GM18909 (cell line): ENCODE measurements at regions not wholly inside any gene's neighbourhood (a gene's known extent, or its start where the extent isn't known, plus 50 kb on each side); places are given as distances from the start of the nearest gene placed in this dataset.
"Not testable (repeated sequence)": the region's sequence is repeated elsewhere in the genome, so short reads cannot be mapped to it uniquely, and the experiment has no call there.

ENCODE experiments used
- ATAC-seq: cut with Tn5 transposase; IDR thresholded peaks from one replicate; pipeline ENCODE4 v1.9.1; 2021; ENCODE audit warnings: mild to moderate bottlenecking; ENCODE audit not compliant: unreplicated experiment, poor library complexity

DNA sequence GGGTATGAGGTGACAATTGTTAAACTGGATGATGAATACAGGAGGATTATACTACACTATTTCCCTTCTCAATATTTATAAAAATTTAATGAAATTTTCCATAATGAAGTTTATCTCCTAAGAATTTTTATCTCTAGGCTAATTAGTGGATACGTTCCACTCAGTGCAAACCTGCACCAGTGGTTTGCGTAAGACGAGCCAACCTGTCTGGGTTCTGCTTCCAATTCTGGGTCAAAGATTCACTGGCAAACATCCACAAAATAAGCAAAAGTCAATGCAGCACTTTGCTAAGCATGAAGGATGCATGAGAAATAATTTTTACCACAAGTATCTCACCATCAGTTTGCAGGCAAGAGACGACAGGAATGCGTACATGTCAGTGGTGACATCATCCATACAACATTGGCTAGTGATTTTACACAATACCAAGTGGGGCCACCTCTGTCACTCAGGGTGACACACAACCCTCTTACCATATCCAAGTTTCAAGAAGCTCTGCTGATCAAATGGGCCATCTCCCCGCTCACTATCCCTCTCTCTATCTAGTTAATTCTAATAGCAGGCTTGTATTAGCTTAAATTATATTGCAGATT, 51.7 kb downstream of the FAM50B start:
- ATAC-seq = no peak

GRCh38 chr6:3902871-3903648, 53.9 kb downstream of the FAM50B start:
- no peak for ATAC-seq

DNA sequence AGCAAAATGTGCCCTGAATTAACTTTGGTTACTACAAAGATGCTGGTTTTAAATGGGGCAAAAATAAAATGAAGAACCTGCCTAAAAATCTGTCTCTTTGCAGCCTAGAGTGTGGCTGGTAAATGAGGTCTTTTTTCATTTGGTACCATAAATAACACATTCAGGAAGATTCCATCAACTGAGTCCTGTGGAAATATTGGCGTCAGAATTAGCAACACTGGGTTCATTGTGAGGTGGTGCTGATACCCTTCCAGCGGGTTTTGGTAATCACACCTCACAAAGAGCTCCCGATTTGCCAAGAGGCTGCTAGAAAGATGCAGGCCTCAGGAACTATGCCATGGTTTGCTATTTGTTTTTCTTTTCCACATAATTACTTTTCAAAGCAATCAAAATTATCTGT, 55.3 kb downstream of the FAM50B start:
- no peak for ATAC-seq

GRCh38 chr6:3905945-3906845, 57.0 kb downstream of the FAM50B start:
- no peak for ATAC-seq

- ATAC-seq = no peak
Observed at GRCh38 chr6:3906846-3907151, 57.6 kb downstream of the FAM50B start.

GRCh38 chr6:3908223-3908622, 59.0 kb downstream of the FAM50B start:
- ATAC-seq = no peak

DNA sequence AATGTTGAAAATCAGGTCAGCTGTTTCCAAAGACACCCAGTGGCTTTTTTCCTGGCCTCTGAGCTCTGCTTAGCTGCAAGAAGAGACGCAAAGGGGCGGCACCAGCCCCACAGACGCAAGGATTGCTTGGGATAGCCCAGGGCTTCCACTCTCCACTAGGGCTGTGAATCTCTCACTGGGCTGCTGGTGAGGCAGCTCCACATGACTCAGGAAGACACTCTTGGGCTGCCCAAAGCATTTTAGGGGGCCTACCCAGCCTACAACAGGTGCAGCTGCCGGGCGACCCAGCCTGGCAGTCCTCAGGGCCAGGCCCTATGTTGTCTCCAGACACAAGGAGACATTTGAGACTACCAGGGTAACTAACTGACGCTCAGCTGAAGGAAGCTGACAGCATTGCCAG, 59.8 kb downstream of the FAM50B start:
- ATAC-seq = no peak

DNA sequence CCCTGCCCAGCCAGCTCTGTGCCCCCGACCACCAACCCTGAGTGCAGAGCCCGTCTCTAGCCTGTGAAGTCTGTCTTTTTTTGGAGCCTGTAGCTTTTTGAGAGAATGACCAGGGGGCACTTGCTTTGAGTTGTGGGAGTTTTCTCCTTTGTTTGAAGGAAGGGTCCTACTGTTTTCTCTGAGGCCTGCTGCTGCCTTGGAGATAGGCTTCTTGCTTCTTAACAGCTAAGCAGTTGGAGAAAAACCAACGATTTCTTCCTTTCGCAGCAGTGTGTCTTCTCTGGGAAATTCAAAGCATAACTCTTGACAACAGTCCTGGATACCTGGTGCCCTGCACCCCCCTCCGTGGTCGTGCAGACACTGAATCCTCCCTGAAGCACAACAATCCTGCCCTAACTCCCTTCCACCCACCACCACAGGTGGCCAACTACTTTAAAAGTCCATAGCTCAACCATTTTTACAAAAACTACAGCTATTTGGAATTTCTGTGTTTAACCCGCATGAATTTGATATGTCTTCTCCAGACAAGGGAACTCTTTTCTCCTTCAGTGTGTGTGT, 61.0 kb downstream of the FAM50B start:
- no peak for ATAC-seq

GRCh38 chr6:3911130-3911529, 62.0 kb downstream of the FAM50B start:
- ATAC-seq = no peak

- no peak for ATAC-seq
Observed at GRCh38 chr6:3911614-3912336, 62.6 kb downstream of the FAM50B start.

DNA sequence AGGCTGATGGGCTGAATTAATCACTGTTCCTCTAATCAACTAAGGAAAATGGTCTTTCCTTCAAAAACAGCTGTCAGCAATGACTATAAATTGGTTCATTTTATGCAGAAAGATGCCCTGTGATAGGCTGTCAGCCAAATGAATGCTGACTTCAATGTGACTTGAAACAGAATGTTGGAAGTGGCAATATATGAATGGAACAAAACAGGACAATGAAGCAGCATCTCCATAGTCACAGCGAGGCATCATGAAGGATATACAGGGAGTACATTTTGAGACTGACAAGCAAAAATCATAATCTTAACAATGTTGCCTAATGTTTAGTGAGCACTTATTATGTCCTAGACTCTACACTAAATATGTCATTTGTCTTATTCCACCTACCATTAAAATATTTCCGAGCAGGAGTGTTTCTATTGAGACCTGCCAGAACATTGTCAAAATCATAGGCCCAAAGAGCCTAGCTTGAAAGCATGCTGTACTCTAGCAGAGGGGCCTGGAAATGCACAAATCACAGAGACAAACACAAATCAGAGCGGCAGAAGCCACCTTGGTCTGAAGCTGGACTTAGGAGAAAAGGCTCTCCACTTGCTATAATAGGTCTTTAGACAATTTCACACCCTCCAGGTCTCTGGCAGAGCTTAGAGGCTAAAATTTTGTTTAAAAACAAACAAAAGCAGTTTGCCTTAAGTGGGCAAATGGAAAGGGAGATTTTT, 63.3 kb downstream of the FAM50B start:
- no peak for ATAC-seq

GRCh38 chr6:3913077-3913957, 64.1 kb downstream of the FAM50B start:
- no peak for ATAC-seq

DNA sequence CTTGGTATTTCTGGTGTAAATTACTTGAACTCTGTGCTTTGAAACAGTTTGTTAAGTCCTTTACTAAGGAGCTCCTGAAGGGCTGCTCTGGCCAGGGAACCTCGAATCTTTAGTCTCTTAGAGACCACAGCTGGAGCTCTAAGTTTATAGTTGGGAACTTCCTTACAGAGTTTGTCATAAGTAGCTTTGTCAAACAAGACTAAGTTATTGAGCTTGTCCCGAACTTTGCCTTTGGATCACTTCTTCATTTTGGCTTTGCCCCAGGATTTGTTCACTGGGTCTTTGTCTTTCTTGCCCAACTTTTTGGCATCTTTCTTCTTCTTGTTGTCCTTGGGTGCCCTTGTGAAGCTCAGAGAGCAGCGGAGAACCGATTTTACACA, 64.8 kb downstream of the FAM50B start:
- ATAC-seq = no peak

DNA sequence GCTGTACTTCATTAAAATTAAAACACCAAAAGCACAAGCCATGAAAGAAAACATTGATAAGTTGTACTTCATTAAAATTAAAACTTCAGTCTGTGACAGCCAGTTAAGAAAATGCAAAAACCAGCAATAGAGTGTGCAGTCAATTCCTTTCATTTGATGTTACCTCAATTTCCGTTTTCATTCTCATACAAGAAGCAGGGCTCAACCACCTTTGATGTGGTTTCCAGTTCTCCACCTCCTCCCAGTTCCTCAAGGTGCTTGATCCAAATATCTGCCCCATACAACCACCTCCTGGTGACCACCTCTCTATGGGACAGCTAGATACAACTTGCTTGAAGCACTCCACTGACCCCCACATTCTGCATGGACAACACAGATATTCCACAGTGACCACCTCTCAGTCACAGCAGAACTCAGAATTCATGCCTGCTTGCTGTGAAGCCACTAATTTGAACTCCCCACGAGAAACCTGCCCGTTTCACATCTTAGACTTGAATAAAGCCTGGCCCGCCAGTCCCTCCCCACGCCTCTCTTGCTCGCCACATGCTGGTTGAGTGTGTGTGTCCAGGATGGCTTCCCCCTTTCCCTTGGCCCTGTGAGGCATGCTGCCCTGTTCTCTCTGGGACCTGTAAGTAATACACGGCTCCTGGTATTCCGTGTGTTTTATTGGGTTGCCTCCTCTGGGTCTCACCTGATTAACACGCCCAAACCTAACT, 66.1 kb downstream of the FAM50B start:
- ATAC-seq = no peak

DNA sequence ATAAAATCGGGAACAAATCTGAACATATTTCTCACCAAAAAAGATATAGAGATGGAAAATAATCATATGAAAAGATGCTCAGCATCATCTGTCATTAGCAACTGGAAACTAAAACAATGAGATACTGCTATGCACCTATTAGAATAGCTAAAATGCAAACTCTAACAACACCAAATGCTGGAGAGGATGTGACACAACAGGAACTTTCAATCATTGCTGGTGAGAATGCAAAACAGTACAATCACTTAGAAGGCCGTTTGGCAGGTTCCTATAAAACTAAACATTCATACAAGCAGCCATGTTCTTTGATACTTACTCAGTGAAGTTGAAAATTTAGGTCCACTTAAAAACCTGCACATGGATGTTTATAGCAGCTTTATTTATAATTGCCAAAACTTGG, 67.0 kb downstream of the FAM50B start:
- ATAC-seq = no peak

DNA sequence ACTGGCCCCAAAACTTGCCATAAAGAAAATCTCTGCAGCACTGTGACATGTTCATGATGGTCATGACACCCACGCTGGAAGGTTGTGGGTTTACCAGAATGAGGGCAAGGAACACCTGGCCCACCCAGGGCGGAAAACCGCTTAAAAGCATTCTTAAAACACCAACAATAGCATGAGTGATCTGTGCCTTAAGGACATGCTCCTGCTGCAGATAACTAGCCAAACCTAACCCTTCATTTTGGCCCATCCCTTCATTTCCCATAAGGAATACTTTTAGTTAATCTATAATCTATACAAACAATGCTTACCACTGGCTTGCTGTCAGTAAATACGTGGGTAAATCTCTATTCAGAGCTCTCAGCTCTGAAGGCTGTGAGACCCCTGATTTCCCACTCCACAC, 67.6 kb downstream of the FAM50B start:
- ATAC-seq = not testable (repeated sequence)

GRCh38 chr6:3918469-3918868, 69.3 kb downstream of the FAM50B start:
- ATAC-seq = no peak

GRCh38 chr6:3919130-3919628, 70.0 kb downstream of the FAM50B start:
- ATAC-seq = no peak
